GM21576 (cell line): ENCODE measurements at regions not wholly inside any gene's neighbourhood (a gene's known extent, or its start where the extent isn't known, plus 50 kb on each side); places are given as distances from the start of the nearest gene placed in this dataset.
A peak's percentile ranks its signal among the peaks of the same experiment; 100 is the strongest.
"Not testable (repeated sequence)": the region's sequence is repeated elsewhere in the genome, so short reads cannot be mapped to it uniquely, and the experiment has no call there.

Experiments
- ATAC-seq: cut with Tn5 transposase; IDR thresholded peaks from one replicate; pipeline ENCODE4 v1.9.1; 2021; ENCODE audit warnings: mild to moderate bottlenecking, moderate library complexity; ENCODE audit not compliant: unreplicated experiment

DNA sequence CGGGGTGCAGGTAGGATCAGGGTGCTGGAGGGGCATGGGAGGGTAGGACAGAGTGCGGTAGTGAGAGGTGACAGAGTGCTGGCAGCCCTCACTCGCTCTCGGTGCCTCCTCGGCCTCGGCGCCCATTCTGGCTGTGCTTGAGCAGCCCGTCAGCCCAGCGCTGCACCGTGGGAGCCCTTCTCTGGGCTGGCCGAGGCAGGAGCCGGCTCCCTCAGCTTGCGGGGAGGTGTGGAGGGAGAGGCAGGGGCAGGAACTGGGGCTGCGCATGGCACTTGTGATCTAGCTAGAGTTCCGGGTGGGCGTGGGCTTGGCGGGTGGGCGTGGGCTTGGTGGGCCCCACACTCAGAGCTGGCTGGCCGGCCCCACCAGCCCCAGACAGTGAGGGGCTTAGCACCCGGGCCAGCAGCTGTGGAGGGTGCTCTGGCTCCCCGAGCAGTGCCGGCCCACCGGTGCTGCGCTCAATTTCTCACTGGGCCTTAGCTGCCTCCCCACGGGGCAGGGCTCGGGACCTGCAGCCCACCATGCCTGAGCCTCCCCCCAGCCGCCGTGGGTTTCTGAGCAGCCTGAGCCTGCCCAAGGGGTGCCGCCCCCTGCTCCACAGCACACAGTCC, 112.8 kb upstream of the DUSP22 start:
- ATAC-seq, result no peak

- not testable (repeated sequence) for ATAC-seq
Measured at GRCh38 chr6:180091-180694, 112.1 kb upstream of the DUSP22 start.

GRCh38 chr6:181049-181654, 111.1 kb upstream of the DUSP22 start:
- peak; percentile 64 for ATAC-seq

DNA sequence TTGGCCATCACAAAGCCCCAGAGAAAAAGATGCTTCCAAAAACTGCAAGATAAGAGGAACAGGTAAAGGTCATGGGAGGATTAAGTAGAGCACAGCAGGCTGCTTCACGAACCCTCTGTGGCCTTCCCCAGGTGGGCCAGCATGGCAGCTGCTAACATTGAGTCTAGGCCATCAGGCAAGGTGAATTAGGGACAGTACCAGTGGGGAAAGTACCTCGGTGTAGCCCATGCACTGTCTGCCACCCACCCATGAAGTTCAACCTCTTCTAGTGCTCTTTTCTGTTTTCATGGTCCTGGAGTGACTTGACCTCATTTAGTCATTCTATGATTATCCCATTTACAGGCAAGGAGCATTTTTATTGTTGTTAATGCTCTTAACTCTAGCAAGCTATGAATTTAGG, 108.6 kb upstream of the DUSP22 start:
- ATAC-seq, result no peak

- ATAC-seq, result no peak
Measured at GRCh38 chr6:184161-184700, 108.1 kb upstream of the DUSP22 start.

GRCh38 chr6:186340-186965, 105.8 kb upstream of the DUSP22 start:
- no peak for ATAC-seq

DNA sequence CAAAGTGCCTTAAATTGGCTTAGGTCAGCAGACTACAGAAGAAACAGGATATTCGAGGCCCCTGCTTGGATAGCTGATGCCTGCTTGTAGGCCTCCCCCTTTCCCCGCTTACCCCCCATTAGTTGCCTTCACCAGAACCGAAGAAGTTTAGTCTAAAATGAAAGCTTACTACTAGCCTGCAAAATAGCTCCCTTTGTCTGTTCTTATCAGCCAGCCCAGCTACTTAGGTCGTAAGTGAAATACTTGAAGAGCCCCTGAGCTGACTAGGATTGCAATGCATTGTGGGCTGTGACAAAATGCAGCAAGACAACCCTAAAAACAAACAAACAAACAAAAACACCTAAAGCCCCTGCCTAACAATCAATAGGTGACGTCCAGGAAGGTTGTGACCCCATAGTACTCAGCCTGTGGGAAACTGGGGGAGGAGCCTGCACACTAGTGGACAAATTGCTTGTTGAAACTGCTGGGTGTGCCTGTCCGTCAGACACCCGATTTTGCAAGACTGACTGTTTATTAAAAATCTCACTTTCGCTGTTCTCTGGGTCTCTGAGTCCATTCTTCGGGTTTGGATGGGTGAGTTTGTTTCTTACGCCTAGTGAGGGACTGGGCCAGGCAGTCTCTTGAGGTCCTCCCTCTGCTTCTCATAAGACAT, 105.0 kb upstream of the DUSP22 start:
- no peak for ATAC-seq

- peak; percentile 62 for ATAC-seq
Measured at GRCh38 chr6:188821-189655, 103.2 kb upstream of the DUSP22 start.

- ATAC-seq, result no peak
Measured at GRCh38 chr6:189676-190075, 102.6 kb upstream of the DUSP22 start.

GRCh38 chr6:190596-191395, 101.5 kb upstream of the DUSP22 start:
- no peak for ATAC-seq

DNA sequence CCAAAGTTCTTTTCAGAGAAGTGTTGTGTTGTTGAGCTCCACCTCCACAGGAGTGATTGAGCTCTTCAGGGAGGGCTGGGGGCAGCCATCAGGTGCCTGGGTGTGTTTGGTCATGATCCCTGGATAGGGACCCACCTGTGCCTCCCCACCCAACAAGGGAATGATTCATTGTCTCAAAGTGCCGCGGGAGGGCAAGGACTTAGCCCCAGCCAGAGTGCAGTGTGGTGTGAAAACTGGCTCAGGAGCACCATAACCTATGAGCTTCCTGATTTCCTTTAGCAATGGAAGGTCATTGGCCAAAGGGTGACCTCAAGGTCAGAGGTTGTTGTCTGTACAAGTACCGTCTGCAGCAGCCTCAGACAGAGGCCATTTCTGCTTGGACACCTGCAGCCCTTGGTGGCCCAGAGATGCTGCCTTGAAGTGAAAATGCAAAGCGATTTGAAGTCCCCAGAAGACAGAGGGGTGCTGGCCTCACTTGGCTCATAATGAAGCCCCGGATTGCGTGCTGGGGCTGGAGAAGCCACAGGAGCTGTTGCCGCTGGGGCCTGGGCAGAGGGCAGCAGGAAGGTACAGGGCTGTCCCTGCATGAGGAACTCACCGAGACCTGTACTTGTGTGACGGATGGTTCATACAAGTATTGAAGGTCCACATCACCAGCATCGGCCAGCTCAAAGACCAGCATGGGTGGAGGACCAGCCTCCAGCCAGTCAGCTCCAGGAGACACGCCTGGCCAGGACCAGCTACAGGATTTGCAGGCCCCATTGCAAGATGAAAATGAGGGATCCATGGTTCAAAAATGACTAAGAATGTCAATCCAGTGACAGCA, 100.6 kb upstream of the DUSP22 start:
- no peak for ATAC-seq

- ATAC-seq, result no peak
Measured at GRCh38 chr6:192313-192664, 100.0 kb upstream of the DUSP22 start.

GRCh38 chr6:193180-193579, 99.1 kb upstream of the DUSP22 start:
- ATAC-seq, result no peak

DNA sequence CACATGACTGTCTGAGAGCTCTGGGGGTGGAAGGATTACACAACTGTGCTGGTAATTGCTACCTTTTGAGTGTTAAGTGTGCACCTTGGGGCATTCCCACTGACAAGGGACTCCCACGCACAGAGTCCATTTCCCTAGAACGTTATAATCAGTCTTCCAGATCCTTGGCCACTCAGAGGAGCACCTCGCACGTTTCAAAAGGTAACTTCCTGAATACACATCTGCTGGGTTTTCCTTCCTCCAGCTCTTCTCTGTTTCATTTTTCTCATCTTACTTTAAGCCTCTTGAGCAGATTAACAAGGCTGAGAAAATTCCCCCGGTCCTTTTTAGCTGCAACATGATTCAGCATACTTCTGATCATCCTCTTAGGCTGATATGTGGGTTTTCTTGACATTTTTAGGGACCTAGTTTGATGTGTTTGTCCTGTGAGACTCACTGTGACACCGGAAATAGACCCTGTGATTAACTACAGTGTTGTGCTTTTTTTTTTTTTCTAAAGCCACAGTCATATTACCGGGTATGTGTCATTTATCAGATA, 98.4 kb upstream of the DUSP22 start:
- ATAC-seq, result peak; percentile 33

DNA sequence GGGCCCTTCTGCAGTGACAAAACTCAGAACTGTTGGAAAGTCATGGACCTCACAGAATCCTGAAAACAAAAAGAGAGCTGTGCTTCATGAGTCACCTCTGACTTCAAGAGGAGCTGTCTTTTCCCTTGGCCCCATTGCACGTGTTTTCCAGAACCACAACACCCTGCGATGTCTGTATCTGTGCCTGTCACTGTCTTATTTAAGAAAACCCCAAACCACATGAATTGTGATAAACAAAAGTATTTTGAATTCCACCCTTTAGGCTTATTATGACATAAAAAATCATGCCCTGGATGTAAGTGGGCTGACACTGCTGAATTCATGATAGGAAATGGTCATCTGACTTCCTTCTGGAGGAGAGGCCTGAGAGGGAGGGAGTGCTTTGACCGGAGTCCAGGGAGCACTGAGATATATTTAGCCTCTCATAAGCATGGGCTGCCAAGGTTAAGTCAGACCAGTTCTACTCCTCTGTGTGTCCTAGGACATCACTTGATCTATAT, 96.4 kb upstream of the DUSP22 start:
- ATAC-seq, result no peak

- ATAC-seq, result no peak
Measured at GRCh38 chr6:196543-196942, 95.7 kb upstream of the DUSP22 start.

DNA sequence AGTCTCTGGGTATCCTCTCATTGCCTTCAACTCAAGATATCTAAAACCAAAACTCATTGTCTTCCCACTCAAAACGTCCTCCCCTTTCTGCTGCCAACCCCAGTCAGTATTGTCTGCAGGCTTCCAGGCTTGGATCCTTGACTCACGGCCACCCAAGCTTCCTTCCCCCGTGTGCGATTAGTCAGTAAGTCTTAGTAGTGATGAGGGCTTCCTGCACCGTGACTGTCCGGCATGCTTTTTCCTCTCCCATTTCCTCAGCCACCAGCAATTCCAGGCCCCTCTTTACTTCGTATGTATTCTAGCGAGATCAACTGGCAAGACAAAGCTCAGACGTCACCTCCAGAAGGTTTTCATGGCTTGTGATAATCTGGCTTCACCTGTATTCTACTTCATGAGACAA, 88.6 kb upstream of the DUSP22 start:
- ATAC-seq, result no peak

DNA sequence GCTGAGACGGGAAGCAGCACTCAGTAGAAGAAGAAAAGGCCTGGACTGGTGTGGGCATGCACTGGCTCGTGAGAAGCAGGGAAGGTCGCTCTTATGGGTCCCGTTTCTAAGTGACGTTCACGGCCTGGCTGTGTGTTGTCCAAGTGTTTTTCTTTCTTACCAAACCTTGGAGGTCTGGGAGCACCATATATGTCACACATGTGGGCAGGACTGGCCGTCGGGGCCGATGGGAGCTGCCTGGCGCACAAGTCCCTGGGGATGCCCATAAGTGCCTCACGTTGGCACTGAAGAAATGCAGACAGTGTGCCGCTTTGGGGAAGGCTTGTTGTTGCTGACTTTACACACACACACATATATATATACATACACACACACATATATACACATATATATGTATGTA, 86.0 kb upstream of the DUSP22 start:
- no peak for ATAC-seq
